ENCODE measurements at regions not wholly inside any gene's neighbourhood (a gene's known extent, or its start where the extent isn't known, plus 50 kb on each side); places are given as distances from the start of the nearest gene placed in this dataset.

- no peak for DNase-seq (ENCODE audit: low spot score in 2 of 2)
- no peaks in the 10 kb centered on the region for H3K36me3 ChIP-seq (replicated peaks)
These were observed 578.1 kb upstream of the FZD8 start for GRCh38 chr10:36220151-36220550.

GRCh38 chr10:36211856-36212255 lies 569.8 kb upstream of the FZD8 start:
- no peaks in the 10 kb centered on the region for H3K9me3 ChIP-seq
- no peaks in the 10 kb centered on the region for H3K27me3 ChIP-seq (ENCODE audit: low read depth)
- H3K4me1 ChIP-seq = no peaks in the 10 kb centered on the region
- H3K4me3 ChIP-seq = no peak overlapping the region
- no peak for DNase-seq (ENCODE audit: low spot score in 2 of 2)
- H3K36me3 ChIP-seq (replicated peaks) = no peaks in the 10 kb centered on the region
- in situ Hi-C loops (cut with MboI; ENCODE audit: low sequenced_read_pairs) = no loop called here

More at GRCh38 chr10:36220151-36220550, 578.1 kb upstream of the FZD8 start:
- Histone ChIP-seq H3K4me1 (no peaks in the 10 kb centered on the region), H3K9me3 (no peaks in the 10 kb centered on the region; the same call in 1 of the 2 replicates), H3K27me3 (ENCODE audit: low read depth) (no peaks in the 10 kb centered on the region), H3K4me3 (no peak overlapping the region)
- in situ Hi-C loops (cut with MboI; ENCODE audit: low sequenced_read_pairs) = no loop called here

- Histone ChIP-seq H3K9me3 (no peaks in the 10 kb centered on the region), H3K4me1 (no peaks in the 10 kb centered on the region), H3K27me3 (ENCODE audit: low read depth) (no peaks in the 10 kb centered on the region), H3K4me3 (no peak overlapping the region), H3K36me3 (replicated peaks) (no peaks in the 10 kb centered on the region)
- in situ Hi-C loops (cut with MboI; ENCODE audit: low sequenced_read_pairs) = no loop called here
- DNase-seq (ENCODE audit: low spot score in 2 of 2) = no peak
These were observed 567.4 kb upstream of the FZD8 start for GRCh38 chr10:36209480-36209879.

- in situ Hi-C loops (cut with MboI; ENCODE audit: low sequenced_read_pairs) = no loop called here
- H3K4me1 ChIP-seq = no peaks in the 10 kb centered on the region
- H3K4me3 ChIP-seq = no peak overlapping the region
- no peaks in the 10 kb centered on the region for H3K27me3 ChIP-seq (ENCODE audit: low read depth)
- no peak for DNase-seq (ENCODE audit: low spot score in 2 of 2)
- no peaks in the 10 kb centered on the region for H3K36me3 ChIP-seq (replicated peaks)
- no peaks in the 10 kb centered on the region for H3K9me3 ChIP-seq
These were observed 560.8 kb upstream of the FZD8 start for GRCh38 chr10:36202881-36203280.

GRCh38 chr10:36200577-36200976 lies 558.5 kb upstream of the FZD8 start:
- Histone ChIP-seq H3K36me3 (replicated peaks) (no peaks in the 10 kb centered on the region), H3K9me3 (no peaks in the 10 kb centered on the region), H3K4me3 (no peak overlapping the region), H3K27me3 (ENCODE audit: low read depth) (no peaks in the 10 kb centered on the region), H3K4me1 (no peaks in the 10 kb centered on the region)
- in situ Hi-C loops (cut with MboI; ENCODE audit: low sequenced_read_pairs) = no loop called here
- DNase-seq (ENCODE audit: low spot score in 2 of 2) = no peak

- no peak overlapping the region for H3K4me3 ChIP-seq
- no peaks in the 10 kb centered on the region for H3K36me3 ChIP-seq (replicated peaks)
- in situ Hi-C loops (cut with MboI; ENCODE audit: low sequenced_read_pairs) = no loop called here
- H3K9me3 ChIP-seq = no peaks in the 10 kb centered on the region
- no peaks in the 10 kb centered on the region for H3K4me1 ChIP-seq
- no peaks in the 10 kb centered on the region for H3K27me3 ChIP-seq (ENCODE audit: low read depth)
- no peak for DNase-seq (ENCODE audit: low spot score in 2 of 2)
These were observed 556.2 kb upstream of the FZD8 start for GRCh38 chr10:36198322-36198721.

GRCh38 chr10:36195364-36195763 lies 553.3 kb upstream of the FZD8 start:
- Histone ChIP-seq H3K9me3 (no peaks in the 10 kb centered on the region), H3K36me3 (replicated peaks) (no peaks in the 10 kb centered on the region), H3K4me1 (no peaks in the 10 kb centered on the region), H3K4me3 (no peak overlapping the region), H3K27me3 (ENCODE audit: low read depth) (no peaks in the 10 kb centered on the region)
- no peak for DNase-seq (ENCODE audit: low spot score in 2 of 2)
- in situ Hi-C loops (cut with MboI; ENCODE audit: low sequenced_read_pairs) = no loop called here

GRCh38 chr10:36194276-36194675 lies 552.2 kb upstream of the FZD8 start:
- in situ Hi-C loops (cut with MboI; ENCODE audit: low sequenced_read_pairs) = no loop called here

GRCh38 chr10:36191009-36191408 lies 548.9 kb upstream of the FZD8 start:
- Histone ChIP-seq H3K4me1 (no peaks in the 10 kb centered on the region), H3K27me3 (ENCODE audit: low read depth) (no peaks in the 10 kb centered on the region), H3K9me3 (no peaks in the 10 kb centered on the region), H3K36me3 (replicated peaks) (no peaks in the 10 kb centered on the region), H3K4me3 (no peak overlapping the region)
- in situ Hi-C loops (cut with MboI; ENCODE audit: low sequenced_read_pairs) = no loop called here
- DNase-seq (ENCODE audit: low spot score in 2 of 2) = no peak

More at GRCh38 chr10:36194276-36194675, 552.2 kb upstream of the FZD8 start:
- H3K27me3 ChIP-seq (ENCODE audit: low read depth) = no peaks in the 10 kb centered on the region
- H3K4me1 ChIP-seq = no peaks in the 10 kb centered on the region
- no peaks in the 10 kb centered on the region for H3K9me3 ChIP-seq
- H3K36me3 ChIP-seq (replicated peaks) = no peaks in the 10 kb centered on the region
- DNase-seq (ENCODE audit: low spot score in 2 of 2) = no peak
- H3K4me3 ChIP-seq = no peak overlapping the region

GRCh38 chr10:36188461-36188860 lies 546.4 kb upstream of the FZD8 start:
- in situ Hi-C loops (cut with MboI; ENCODE audit: low sequenced_read_pairs) = no loop called here
- no peaks in the 10 kb centered on the region for H3K9me3 ChIP-seq
- no peak for DNase-seq (ENCODE audit: low spot score in 2 of 2)
- no peak overlapping the region for H3K4me3 ChIP-seq
- H3K36me3 ChIP-seq (replicated peaks) = no peaks in the 10 kb centered on the region
- no peaks in the 10 kb centered on the region for H3K27me3 ChIP-seq (ENCODE audit: low read depth)
- H3K4me1 ChIP-seq = no peaks in the 10 kb centered on the region

- Histone ChIP-seq H3K36me3 (replicated peaks) (no peaks in the 10 kb centered on the region), H3K27me3 (ENCODE audit: low read depth) (no peaks in the 10 kb centered on the region), H3K4me1 (no peaks in the 10 kb centered on the region), H3K4me3 (no peak overlapping the region), H3K9me3 (no peaks in the 10 kb centered on the region)
- DNase-seq (ENCODE audit: low spot score in 2 of 2) = no peak
- in situ Hi-C loops (cut with MboI; ENCODE audit: low sequenced_read_pairs) = no loop called here
These were observed 546.0 kb upstream of the FZD8 start for GRCh38 chr10:36188080-36188453.

GRCh38 chr10:36187380-36188079 lies 545.4 kb upstream of the FZD8 start:
- no peaks in the 10 kb centered on the region for H3K9me3 ChIP-seq
- DNase-seq (ENCODE audit: low spot score in 2 of 2) = no peak
- H3K4me3 ChIP-seq = no peak overlapping the region
- in situ Hi-C loops (cut with MboI; ENCODE audit: low sequenced_read_pairs) = no loop called here
- H3K27me3 ChIP-seq (ENCODE audit: low read depth) = no peaks in the 10 kb centered on the region
- H3K36me3 ChIP-seq (replicated peaks) = no peaks in the 10 kb centered on the region
- H3K4me1 ChIP-seq = no peaks in the 10 kb centered on the region

- in situ Hi-C loops (cut with MboI; ENCODE audit: low sequenced_read_pairs) = no loop called here
These were observed 543.0 kb upstream of the FZD8 start for GRCh38 chr10:36185097-36185496.

GRCh38 chr10:36183726-36184125 lies 541.6 kb upstream of the FZD8 start:
- no peaks in the 10 kb centered on the region for H3K36me3 ChIP-seq (replicated peaks)
- no peaks in the 10 kb centered on the region for H3K27me3 ChIP-seq (ENCODE audit: low read depth)
- in situ Hi-C loops (cut with MboI; ENCODE audit: low sequenced_read_pairs) = no loop called here
- H3K4me1 ChIP-seq = no peaks in the 10 kb centered on the region
- DNase-seq (ENCODE audit: low spot score in 2 of 2) = no peak
- H3K4me3 ChIP-seq = no peak overlapping the region
- no peaks in the 10 kb centered on the region for H3K9me3 ChIP-seq

More at GRCh38 chr10:36185097-36185496, 543.0 kb upstream of the FZD8 start:
- Histone ChIP-seq H3K4me1 (no peaks in the 10 kb centered on the region), H3K4me3 (no peak overlapping the region), H3K27me3 (ENCODE audit: low read depth) (no peaks in the 10 kb centered on the region), H3K9me3 (no peaks in the 10 kb centered on the region), H3K36me3 (replicated peaks) (no peaks in the 10 kb centered on the region)
- DNase-seq (ENCODE audit: low spot score in 2 of 2) = no peak

GRCh38 chr10:36183056-36183455 lies 541.0 kb upstream of the FZD8 start:
- H3K36me3 ChIP-seq (replicated peaks) = no peaks in the 10 kb centered on the region
- in situ Hi-C loops (cut with MboI; ENCODE audit: low sequenced_read_pairs) = no loop called here
- H3K27me3 ChIP-seq (ENCODE audit: low read depth) = no peaks in the 10 kb centered on the region
- DNase-seq (ENCODE audit: low spot score in 2 of 2) = no peak
- H3K9me3 ChIP-seq = no peaks in the 10 kb centered on the region
- H3K4me3 ChIP-seq = no peak overlapping the region
- H3K4me1 ChIP-seq = no peaks in the 10 kb centered on the region

Data from HAP-1 (cell line).